ENCODE measurements at regions not wholly inside any gene's neighbourhood (a gene's known extent, or its start where the extent isn't known, plus 50 kb on each side); places are given as distances from the start of the nearest gene placed in this dataset.

- no peak for TF ChIP-seq CTCF (conservative IDR thresholded peaks at IDR 0.05; ENCODE audit: low read depth, low read length)
- no peak for TF ChIP-seq CHD1 (IDR thresholded peaks at IDR 0.05; ENCODE audit: low read depth, low read length)
These were observed 283.3 kb downstream of the PPP1R3A start for GRCh38 chr7:113635492-113635891.

Data from IMR-90 (cell line).